GM12892 (cell line): ENCODE measurements at regions not wholly inside any gene's neighbourhood (a gene's known extent, or its start where the extent isn't known, plus 50 kb on each side); places are given as distances from the start of the nearest gene placed in this dataset.

Experiments used
- DNase-seq: peaks from one replicate; pipeline ENCODE4 v3.0.0; 2011; ENCODE audit not compliant: insufficient read length
- FAIRE-seq: peaks from 2 replicates; lab custom pipeline; 2011; peaks lifted over from hg19 to GRCh38; lab: Jason Lieb, UNC
- POLR2A ChIP-seq: IDR thresholded peaks from 2 replicates; pipeline ENCODE4 v1.6.1; 2011; ENCODE audit warnings: low read depth, low read length, control low read depth
- POLR2AphosphoS5 ChIP-seq: IDR thresholded peaks from 2 replicates; pipeline ENCODE4 v1.6.1; 2011; ENCODE audit warnings: low read depth, low read length, control low read depth
- TAF1 ChIP-seq: IDR thresholded peaks from 2 replicates; pipeline ENCODE4 v1.6.1; 2011; ENCODE audit warnings: low read depth, mild to moderate bottlenecking, control low read depth, low read length, borderline replicate concordance

DNA sequence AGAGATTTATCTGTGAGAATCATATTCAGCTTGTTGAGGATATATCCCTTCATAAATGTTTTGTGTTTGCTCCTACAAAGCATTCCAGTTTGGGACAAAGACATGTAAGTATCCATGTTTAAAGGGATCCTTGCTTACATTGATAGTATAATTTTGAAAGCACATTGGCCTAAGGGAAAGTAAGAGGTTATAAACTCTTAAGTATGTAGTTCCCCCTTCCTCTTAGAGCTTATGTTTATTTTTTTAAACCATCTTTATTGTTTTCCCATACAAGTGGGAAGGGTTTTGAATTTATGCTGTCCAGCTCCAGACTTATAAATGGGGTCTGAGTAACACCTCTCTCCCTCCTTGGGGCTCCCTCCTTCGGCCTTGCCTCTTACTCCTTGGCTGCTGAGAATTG, 481.5 kb downstream of the LMO4 start:
- DNase-seq: no peak
- FAIRE-seq: no peak
- TF ChIP-seq TAF1: no peak
- TF ChIP-seq POLR2AphosphoS5: no peak
- TF ChIP-seq POLR2A: no peak

DNA sequence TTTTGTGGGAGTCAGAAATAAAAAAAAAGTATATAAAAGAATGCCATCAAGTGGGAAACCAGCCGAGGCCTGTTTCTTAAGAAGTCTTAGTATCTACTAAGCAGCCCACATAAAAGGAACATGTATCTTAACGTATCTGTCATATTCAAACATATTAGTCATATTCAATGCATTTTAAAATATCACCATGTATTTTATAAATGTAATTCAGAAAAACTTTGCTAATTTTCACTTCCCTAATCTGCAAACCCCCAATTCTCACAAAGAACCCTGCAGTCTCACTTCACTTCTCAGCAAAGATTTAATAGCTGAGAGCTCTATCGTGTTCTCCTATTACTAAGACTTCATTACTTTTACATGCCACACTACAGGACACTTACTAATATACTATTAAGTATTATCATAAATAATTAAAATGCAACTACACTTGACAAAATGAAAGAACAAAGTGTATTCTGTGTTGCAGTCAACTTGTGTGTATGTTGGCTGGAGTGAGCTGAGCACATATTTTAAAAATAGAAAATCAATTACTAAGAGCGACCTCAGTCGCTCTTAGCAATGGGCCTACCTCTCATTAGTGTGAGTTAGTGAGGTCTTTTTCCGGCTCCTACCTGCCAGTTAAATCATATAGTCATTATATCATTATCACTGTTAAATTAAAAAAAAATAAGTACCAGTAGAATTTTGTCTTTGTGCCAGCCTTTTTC, 484.3 kb downstream of the LMO4 start:
- TF ChIP-seq POLR2A (no peak), POLR2AphosphoS5 (no peak), TAF1 (no peak)
- DNase-seq (no peak), FAIRE-seq (no peak)

DNA sequence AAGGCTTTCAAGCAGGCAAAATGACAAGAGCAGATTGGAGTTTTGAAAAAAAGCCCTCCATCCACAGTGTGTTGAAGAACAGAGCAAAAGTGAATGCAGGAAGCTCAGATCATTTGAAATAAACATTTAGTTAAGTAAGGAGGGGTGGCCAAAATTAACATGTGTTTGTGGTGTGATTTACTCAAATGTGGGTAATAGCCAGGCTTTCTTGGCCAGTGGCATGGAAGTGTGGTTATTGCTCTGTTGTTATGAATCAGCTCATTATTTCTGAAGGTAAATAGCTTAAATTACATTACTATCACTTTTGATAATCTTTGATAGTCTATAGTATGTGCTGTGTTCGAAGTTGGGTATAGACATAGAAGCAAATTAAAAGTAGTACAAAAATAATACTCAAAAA, 485.9 kb downstream of the LMO4 start:
- DNase-seq (no peak), FAIRE-seq (no peak)
- TF ChIP-seq POLR2AphosphoS5 (no peak), TAF1 (no peak), POLR2A (no peak)

GRCh38 chr1:87816646-87817045, 488.0 kb downstream of the LMO4 start:
- FAIRE-seq: no peak
- TF ChIP-seq POLR2A (no peak), POLR2AphosphoS5 (no peak), TAF1 (no peak)

GRCh38 chr1:87820668-87821334, 492.1 kb downstream of the LMO4 start:
- no peak for DNase-seq

More at GRCh38 chr1:87816646-87817045, 488.0 kb downstream of the LMO4 start:
- DNase-seq: no peak

GRCh38 chr1:87821335-87821697, 492.6 kb downstream of the LMO4 start:
- TF ChIP-seq TAF1 (no peak), POLR2A (no peak), POLR2AphosphoS5 (no peak)
- FAIRE-seq (no peak), DNase-seq (no peak)

More at GRCh38 chr1:87820668-87821334, 492.1 kb downstream of the LMO4 start:
- no peak for FAIRE-seq
- TF ChIP-seq POLR2A: no peak
- TF ChIP-seq POLR2AphosphoS5: no peak
- TF ChIP-seq TAF1: no peak

- DNase-seq (peak; percentile 11), FAIRE-seq (peak; percentile 33)
- TF ChIP-seq POLR2AphosphoS5 (no peak), TAF1 (no peak), POLR2A (no peak)
Observed at GRCh38 chr1:87826681-87827251, 498.1 kb downstream of the LMO4 start.

DNA sequence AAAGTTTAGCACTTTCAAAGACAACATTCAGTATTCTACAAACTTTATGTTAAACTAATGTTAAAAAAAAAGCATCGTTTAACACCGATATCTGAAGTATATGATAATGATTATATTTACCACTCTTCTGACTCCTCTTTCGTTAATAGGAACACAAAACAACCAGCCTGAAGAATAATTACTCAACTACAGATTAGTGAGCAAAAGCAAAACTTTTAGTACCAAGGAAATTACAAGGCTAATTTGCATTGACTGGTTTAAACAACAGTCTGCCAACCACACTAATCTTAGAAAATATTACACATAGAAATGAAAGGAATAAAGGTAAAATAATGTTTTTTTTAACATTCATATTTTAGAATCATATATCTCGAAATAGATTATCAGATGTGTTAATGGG, 500.7 kb downstream of the LMO4 start:
- TF ChIP-seq TAF1: no peak
- DNase-seq (no peak), FAIRE-seq (no peak)

DNA sequence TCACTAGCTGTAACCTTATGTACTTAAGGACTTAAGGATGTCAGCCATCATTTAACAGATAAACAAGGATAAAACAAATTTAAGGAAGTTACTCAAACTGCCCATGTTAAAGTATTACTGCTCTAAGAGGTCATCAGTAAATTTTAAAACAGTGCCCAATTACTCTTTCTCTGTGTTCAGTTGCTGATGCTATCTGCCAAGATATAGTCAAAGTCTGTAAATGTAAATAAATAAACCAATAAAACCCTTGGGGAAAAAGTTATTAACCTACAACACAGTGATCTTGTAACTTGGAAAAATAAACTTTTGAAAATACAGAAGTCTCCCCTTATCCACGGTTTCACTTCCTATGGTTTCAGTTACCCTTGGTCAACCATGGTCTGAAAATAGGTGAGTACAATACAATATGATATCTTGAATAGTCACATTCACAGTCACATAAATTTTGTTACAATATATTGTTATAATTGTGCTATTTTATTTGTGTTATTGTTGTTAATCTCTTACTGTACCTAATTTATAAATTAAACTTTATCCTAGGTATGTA, 501.8 kb downstream of the LMO4 start:
- FAIRE-seq: no peak
- no peak for DNase-seq
- TF ChIP-seq POLR2AphosphoS5 (no peak), POLR2A (no peak), TAF1 (no peak)

- FAIRE-seq (no peak), DNase-seq (no peak)
- TF ChIP-seq TAF1: no peak
- TF ChIP-seq POLR2A: no peak
- no peak for TF ChIP-seq POLR2AphosphoS5
Observed at GRCh38 chr1:87833166-87833565, 504.5 kb downstream of the LMO4 start.

GRCh38 chr1:87834151-87834550, 505.5 kb downstream of the LMO4 start:
- FAIRE-seq: no peak
- DNase-seq: no peak
- TF ChIP-seq POLR2AphosphoS5 (no peak), TAF1 (no peak), POLR2A (no peak)
